ENCODE measurements at regions not wholly inside any gene's neighbourhood (a gene's known extent, or its start where the extent isn't known, plus 50 kb on each side); places are given as distances from the start of the nearest gene placed in this dataset.

GRCh38 chr3:134713671-134714070 is 62.8 kb upstream of the KY start:
- no peak for TF ChIP-seq CTCF (IDR thresholded peaks at IDR 0.05)
- no peak for TF ChIP-seq POLR2A (IDR thresholded peaks at IDR 0.05)

Data from right lobe of liver (tissue), 4 donors.